PC-9 (cell line): ENCODE measurements at regions not wholly inside any gene's neighbourhood (a gene's known extent, or its start where the extent isn't known, plus 50 kb on each side); places are given as distances from the start of the nearest gene placed in this dataset.

ENCODE experiments used
- BruUV-seq: library from RNA; stranded (reverse); fragments of 400-500 nt; replicated peaks from 2 replicates; lab custom pipeline; 2021; lab: Mats Ljungman, UMichigan
- CTCF ChIA-PET: fragments of 300-600 bp; sonication (Branson Sonifier 250); formaldehyde crosslinking; loops from one replicate; lab custom pipeline; 2022; ENCODE audit warnings: antibody characterized with exemption; lab: Charles Lee
- POLR2A ChIA-PET: fragments of 300-600 bp; sonication (Branson Sonifier 250); formaldehyde crosslinking; loops from one replicate; lab custom pipeline; 2022; ENCODE audit warnings: antibody characterized with exemption; ENCODE audit not compliant: unreplicated experiment; lab: Charles Lee
- DNase-seq, 2 experiments: peaks; one replicate each; pipeline versions ENCODE4 v3.0.0 to v3.0.0-alpha.2; 2015 to 2022; ENCODE audit warnings: mixed read lengths in 1 of 2
- H2AFZ ChIP-seq: fragments of 200-600 bp; sonication (generic); 2 replicates; pipeline ENCODE4 v1.8.1; 2017; ENCODE audit warnings: antibody characterized with exemption
- H3F3A ChIP-seq: fragments of 200-600 bp; sonication (generic); 2 replicates; pipeline ENCODE4 v1.8.1; 2017; ENCODE audit warnings: antibody characterized with exemption, mild to moderate bottlenecking, low read depth; ENCODE audit not compliant: insufficient read depth
- H3K27ac ChIP-seq: fragments of 200-600 bp; sonication (generic); 2 replicates; pipeline ENCODE4 v1.6.1; 2016; ENCODE audit warnings: mixed run types
- H3K27me3 ChIP-seq: fragments of 200-600 bp; sonication (generic); 2 replicates; pipeline ENCODE4 v1.6.1; 2016; ENCODE audit warnings: low read depth, mixed run types; ENCODE audit not compliant: insufficient read depth
- H3K36me3 ChIP-seq: fragments of 200-600 bp; sonication (generic); 2 replicates; pipeline ENCODE4 v1.6.1; 2016; ENCODE audit warnings: low read depth, mixed run types
- H3K4me1 ChIP-seq: fragments of 200-600 bp; sonication (generic); replicated peaks from 2 replicates; pipeline ENCODE4 v1.6.1; 2016; ENCODE audit warnings: mixed run types; ENCODE audit not compliant: insufficient read depth
- H3K4me2 ChIP-seq: fragments of 200-600 bp; sonication (generic); 2 replicates; pipeline ENCODE4 v1.6.1; 2017; ENCODE audit warnings: mixed run types
- H3K4me3 ChIP-seq: fragments of 200-600 bp; sonication (generic); 2 replicates; pipeline ENCODE4 v1.6.1; 2016; ENCODE audit warnings: mixed run types
- H3K79me2 ChIP-seq: fragments of 200-600 bp; sonication (generic); 2 replicates; pipeline ENCODE4 v1.6.1; 2017; ENCODE audit warnings: low read depth, mixed run types
- H3K9me2 ChIP-seq: fragments of 200-600 bp; sonication (generic); 2 replicates; pipeline ENCODE4 v1.8.1; 2017; ENCODE audit warnings: mild to moderate bottlenecking; ENCODE audit not compliant: insufficient read depth
- H3K9me3 ChIP-seq: fragments of 200-600 bp; sonication (generic); 2 replicates; pipeline ENCODE4 v1.8.1; 2016; ENCODE audit warnings: low read depth; ENCODE audit not compliant: insufficient read depth
- H4K20me1 ChIP-seq: fragments of 200-600 bp; sonication (generic); 2 replicates; pipeline ENCODE4 v1.8.1; 2017; ENCODE audit not compliant: insufficient read depth
- CTCF ChIP-seq: fragments of 200-600 bp; sonication (generic); conservative IDR thresholded peaks from 2 replicates; pipeline ENCODE4 v1.6.1; 2017; ENCODE audit warnings: mixed run types, antibody characterized with exemption, mild to moderate bottlenecking, moderate library complexity
- EZH2 ChIP-seq: fragments of 200-600 bp; sonication (generic); IDR thresholded peaks from 2 replicates; pipeline ENCODE4 v1.8.0; 2017; ENCODE audit warnings: antibody characterized with exemption, low read depth
- intact Hi-C: fragments of 100-400 bp; cut with micrococcal nuclease; formaldehyde crosslinking; loops from one replicate; pipeline ENCODE4 v1.10.0; 2022; ENCODE audit not compliant: unreplicated experiment

GRCh38 chr12:28780960-28781359, 368.1 kb upstream of the FAR2 start:
- no peak overlapping the region for H2AFZ ChIP-seq
- no peaks in the 10 kb centered on the region for H3K36me3 ChIP-seq
- H3K9me2 ChIP-seq: no peaks in the 10 kb centered on the region
- no peak for TF ChIP-seq EZH2
- no peak for TF ChIP-seq CTCF
- POLR2A ChIA-PET: no interaction called here
- CTCF ChIA-PET: no interaction called here
- H3F3A ChIP-seq: no peaks in the 10 kb centered on the region
- H3K27ac ChIP-seq: no peak overlapping the region
- no peak overlapping the region for H3K4me3 ChIP-seq
- H3K27me3 ChIP-seq: no peaks in the 10 kb centered on the region
- H3K9me3 ChIP-seq: no peaks in the 10 kb centered on the region
- H4K20me1 ChIP-seq: no peaks in the 10 kb centered on the region
- intact Hi-C loops: no loop called here
- no peak for DNase-seq
- no TSS peak for BruUV-seq
- no peaks in the 10 kb centered on the region for H3K4me1 ChIP-seq
- H3K4me2 ChIP-seq: no peak overlapping the region
- H3K79me2 ChIP-seq: no peaks in the 10 kb centered on the region

GRCh38 chr12:28781671-28782652, 367.1 kb upstream of the FAR2 start:
- H2AFZ ChIP-seq: no peak overlapping the region
- H3K9me3 ChIP-seq: no peaks in the 10 kb centered on the region
- no peak overlapping the region for H3K4me3 ChIP-seq
- intact Hi-C loops: no loop called here
- POLR2A ChIA-PET: no interaction called here
- no peak for DNase-seq
- TF ChIP-seq CTCF: no peak
- TF ChIP-seq EZH2: no peak
- H3K4me2 ChIP-seq: no peak overlapping the region
- BruUV-seq: no TSS peak
- H3K36me3 ChIP-seq: no peaks in the 10 kb centered on the region
- H3K4me1 ChIP-seq: no peaks in the 10 kb centered on the region
- CTCF ChIA-PET: no interaction called here
- H3K27me3 ChIP-seq: no peaks in the 10 kb centered on the region
- H3K27ac ChIP-seq: no peak overlapping the region
- H3K79me2 ChIP-seq: no peaks in the 10 kb centered on the region
- no peaks in the 10 kb centered on the region for H3F3A ChIP-seq
- H4K20me1 ChIP-seq: no peaks in the 10 kb centered on the region
- no peaks in the 10 kb centered on the region for H3K9me2 ChIP-seq

- ChIA-PET CTCF (no interaction called here), POLR2A (no interaction called here)
- intact Hi-C loops: no loop called here
- H3K4me1 ChIP-seq: no peaks in the 10 kb centered on the region
- H3K36me3 ChIP-seq: no peaks in the 10 kb centered on the region
- H4K20me1 ChIP-seq: no peaks in the 10 kb centered on the region
- H3K9me2 ChIP-seq: 0 out of 2 replicates have a peak, but pooled peaks cover 2% of the 10 kb centered on the region
- no peaks in the 10 kb centered on the region for H3K27me3 ChIP-seq
- DNase-seq: no peak
- no peak for TF ChIP-seq CTCF
- TF ChIP-seq EZH2: no peak
- no peaks in the 10 kb centered on the region for H3K79me2 ChIP-seq
- H3K4me2 ChIP-seq: no peak overlapping the region
- no peaks in the 10 kb centered on the region for H3F3A ChIP-seq
- no peak overlapping the region for H3K4me3 ChIP-seq
- H3K27ac ChIP-seq: no peak overlapping the region
- no peak overlapping the region for H2AFZ ChIP-seq
- H3K9me3 ChIP-seq: no peaks in the 10 kb centered on the region
- no TSS peak for BruUV-seq
Measured at GRCh38 chr12:28782812-28783211, 366.3 kb upstream of the FAR2 start.
